ENCODE measurements at regions not wholly inside any gene's neighbourhood (a gene's known extent, or its start where the extent isn't known, plus 50 kb on each side); places are given as distances from the start of the nearest gene placed in this dataset.

GRCh38 chr2:66127061-66127460 lies 307.9 kb upstream of the MEIS1 start:
- no peak for TF ChIP-seq EZH2 (IDR thresholded peaks at IDR 0.05; ENCODE audit: low read depth, low read length, severe bottlenecking)
- no peak for TF ChIP-seq CTCF (IDR thresholded peaks at IDR 0.05; ENCODE audit: control extremely low read depth in 1 of 3, insufficient read depth in 1 of 3, low read depth in 1 of 3, low read length in 3 of 3)
- TF ChIP-seq RAD21 (IDR thresholded peaks at IDR 0.05 in 1 of 2, conservative IDR thresholded peaks at IDR 0.05 in 1 of 2; ENCODE audit: low read depth in 2 of 2, low read length in 2 of 2) = no peak
- no peak for TF ChIP-seq CEBPB (IDR thresholded peaks at IDR 0.05; ENCODE audit: low read depth, low read length)
- no peak for TF ChIP-seq CREB1 (IDR thresholded peaks at IDR 0.05)
- no peak for TF ChIP-seq POLR2AphosphoS5 (IDR thresholded peaks at IDR 0.05; ENCODE audit: low read depth, low read length)
- no peak for TF ChIP-seq CBX5 (IDR thresholded peaks at IDR 0.05; ENCODE audit: low read depth, low read length)
- TF ChIP-seq RXRA (IDR thresholded peaks at IDR 0.05; ENCODE audit: insufficient read depth, low read depth, low read length) = no peak
- TF ChIP-seq EP300 (IDR thresholded peaks at IDR 0.05; ENCODE audit: borderline replicate concordance in 1 of 2, low read depth in 2 of 2, low read length in 2 of 2) = no peak
- no peak for TF ChIP-seq POLR2A (IDR thresholded peaks at IDR 0.05; ENCODE audit: control extremely low read depth in 1 of 2, low read depth in 2 of 2, low read length in 2 of 2)
- TF ChIP-seq SRF (IDR thresholded peaks at IDR 0.05; ENCODE audit: low read depth, low read length) = no peak
- TF ChIP-seq HDAC6 (IDR thresholded peaks at IDR 0.05; ENCODE audit: low read depth, low read length) = no peak
- TF ChIP-seq EGR1 (IDR thresholded peaks at IDR 0.05; ENCODE audit: borderline replicate concordance, low read depth, low read length) = no peak
- no peak for TF ChIP-seq GABPA (IDR thresholded peaks at IDR 0.05; ENCODE audit: borderline replicate concordance, insufficient read depth, low read length)
